ENCODE measurements at regions not wholly inside any gene's neighbourhood (a gene's known extent, or its start where the extent isn't known, plus 50 kb on each side); places are given as distances from the start of the nearest gene placed in this dataset.

- intact Hi-C loops (cut with DNase I) = no loop called here
Measured at GRCh38 chr16:64738321-64738960, 383.4 kb downstream of the CDH11 start.

GRCh38 chr16:64736857-64737256, 385.0 kb downstream of the CDH11 start:
- intact Hi-C loops (cut with DNase I) = no loop called here
- no peak for DNase-seq

More at GRCh38 chr16:64738321-64738960, 383.4 kb downstream of the CDH11 start:
- DNase-seq = no peak

GRCh38 chr16:64731891-64732290, 390.0 kb downstream of the CDH11 start:
- no peak for DNase-seq
- intact Hi-C loops (cut with DNase I) = no loop called here

- no peak for DNase-seq
- intact Hi-C loops (cut with DNase I) = no loop called here
Measured at GRCh38 chr16:64730261-64730660, 391.6 kb downstream of the CDH11 start.

- intact Hi-C loops (cut with DNase I) = no loop called here
- no peak for DNase-seq
Measured at GRCh38 chr16:64724339-64724738, 397.5 kb downstream of the CDH11 start.

- intact Hi-C loops (cut with DNase I) = no loop called here
- no peak for DNase-seq
Measured at GRCh38 chr16:64718486-64718885, 403.4 kb downstream of the CDH11 start.

GRCh38 chr16:64717871-64718270, 404.0 kb downstream of the CDH11 start:
- no peak for DNase-seq
- intact Hi-C loops (cut with DNase I) = no loop called here

- intact Hi-C loops (cut with DNase I) = no loop called here
Measured at GRCh38 chr16:64715624-64716023, 406.2 kb downstream of the CDH11 start.

GRCh38 chr16:64712026-64712425, 409.8 kb downstream of the CDH11 start:
- DNase-seq = no peak
- intact Hi-C loops (cut with DNase I) = no loop called here

More at GRCh38 chr16:64715624-64716023, 406.2 kb downstream of the CDH11 start:
- no peak for DNase-seq

- intact Hi-C loops (cut with DNase I) = no loop called here
Measured at GRCh38 chr16:64711596-64711995, 410.3 kb downstream of the CDH11 start.

GRCh38 chr16:64711026-64711425, 410.8 kb downstream of the CDH11 start:
- intact Hi-C loops (cut with DNase I) = no loop called here
- DNase-seq = no peak

More at GRCh38 chr16:64711596-64711995, 410.3 kb downstream of the CDH11 start:
- no peak for DNase-seq

- intact Hi-C loops (cut with DNase I) = no loop called here
- DNase-seq = no peak
Measured at GRCh38 chr16:64705443-64705842, 416.4 kb downstream of the CDH11 start.

GRCh38 chr16:64704386-64704785, 417.5 kb downstream of the CDH11 start:
- no peak for DNase-seq
- intact Hi-C loops (cut with DNase I) = no loop called here

- intact Hi-C loops (cut with DNase I) = no loop called here
- DNase-seq = no peak
Measured at GRCh38 chr16:64702415-64702814, 419.4 kb downstream of the CDH11 start.

- DNase-seq = peak in 1 of 10 donors; percentile 72
- intact Hi-C loops (cut with DNase I) = no loop called here
Measured at GRCh38 chr16:64700628-64701027, 421.2 kb downstream of the CDH11 start.

GRCh38 chr16:64696866-64697265, 425.0 kb downstream of the CDH11 start:
- intact Hi-C loops (cut with DNase I) = no loop called here
- no peak for DNase-seq

- DNase-seq = no peak
- intact Hi-C loops (cut with DNase I) = no loop called here
Measured at GRCh38 chr16:64695684-64696083, 426.2 kb downstream of the CDH11 start.

GRCh38 chr16:64693946-64694345, 427.9 kb downstream of the CDH11 start:
- intact Hi-C loops (cut with DNase I) = no loop called here
- no peak for DNase-seq

GRCh38 chr16:64687786-64688185, 434.1 kb downstream of the CDH11 start:
- intact Hi-C loops (cut with DNase I) = no loop called here
- no peak for DNase-seq

- intact Hi-C loops (cut with DNase I) = no loop called here
- no peak for DNase-seq
Measured at GRCh38 chr16:64687123-64687522, 434.7 kb downstream of the CDH11 start.

GRCh38 chr16:64679976-64680690, 441.7 kb downstream of the CDH11 start:
- no peak for DNase-seq
- intact Hi-C loops (cut with DNase I) = no loop called here

GRCh38 chr16:64669573-64669972, 452.3 kb downstream of the CDH11 start:
- DNase-seq = no peak
- intact Hi-C loops (cut with DNase I) = no loop called here

All from posterior cingulate gyrus (tissue), 11 donors.